Vagina (tissue), 2 donors: ENCODE measurements at regions not wholly inside any gene's neighbourhood (a gene's known extent, or its start where the extent isn't known, plus 50 kb on each side); places are given as distances from the start of the nearest gene placed in this dataset.

Experiments
- DNase-seq, 2 donors: peaks; one replicate each; pipeline ENCODE4 v3.0.0-alpha.2; 2017; ENCODE audit errors: extremely low spot score in 2 of 2
- H3K27ac ChIP-seq: fragments of 200-600 bp; sonication (generic); one replicate; pipeline ENCODE4 v1.5.1; 2019
- H3K27me3 ChIP-seq: fragments of 200-600 bp; sonication (generic); one replicate; pipeline ENCODE4 v1.5.1; 2019
- H3K36me3 ChIP-seq, 2 donors: fragments of 200-600 bp; sonication (generic); one replicate each; pipeline ENCODE4 v1.5.1; 2017 to 2019
- H3K4me1 ChIP-seq: fragments of 200-600 bp; sonication (generic); one replicate; pipeline ENCODE4 v1.5.1; 2019
- H3K4me3 ChIP-seq, 2 donors: fragments of 200-600 bp; sonication (generic); 1 replicate in 1 of 2; 2 replicates in 1 of 2; pipeline ENCODE4 v1.5.1; 2016 to 2019
- H3K9me3 ChIP-seq: fragments of 200-600 bp; sonication (generic); one replicate; pipeline ENCODE4 v1.5.1; 2019
- POLR2A ChIP-seq, 2 donors: fragments of 450-650 bp; IDR thresholded peaks; one replicate each; pipeline ENCODE4 v1.6.1; 2017; ENCODE audit warnings: antibody characterized with exemption in 2 of 2, mild to moderate bottlenecking in 2 of 2, moderate library complexity in 2 of 2
- POLR2AphosphoS5 ChIP-seq, 2 donors: sonication (generic); formaldehyde crosslinking; IDR thresholded peaks; one replicate each; pipeline ENCODE4 v1.9.0; 2017; ENCODE audit warnings: antibody characterized with exemption in 2 of 2, mild to moderate bottlenecking in 2 of 2, low read depth in 1 of 2; ENCODE audit not compliant: insufficient read depth in 1 of 2
- intact Hi-C: fragments of 100-400 bp; cut with DNase I; formaldehyde crosslinking; loops from one replicate; pipeline ENCODE4 v1.15.1; 2023
- TF ChIP-seq, protein P1 (sequence below), 3 experiments: fragments of 450-650 bp in 2 of 3; fragments of 200-600 bp in 1 of 3; sonication (generic) in 1 of 3; IDR thresholded peaks; one replicate each; pipeline ENCODE4 v1.5.1; 2017 to 2019; ENCODE audit warnings: antibody characterized with exemption in 3 of 3, mild to moderate bottlenecking in 2 of 3, moderate library complexity in 2 of 3

DNA sequence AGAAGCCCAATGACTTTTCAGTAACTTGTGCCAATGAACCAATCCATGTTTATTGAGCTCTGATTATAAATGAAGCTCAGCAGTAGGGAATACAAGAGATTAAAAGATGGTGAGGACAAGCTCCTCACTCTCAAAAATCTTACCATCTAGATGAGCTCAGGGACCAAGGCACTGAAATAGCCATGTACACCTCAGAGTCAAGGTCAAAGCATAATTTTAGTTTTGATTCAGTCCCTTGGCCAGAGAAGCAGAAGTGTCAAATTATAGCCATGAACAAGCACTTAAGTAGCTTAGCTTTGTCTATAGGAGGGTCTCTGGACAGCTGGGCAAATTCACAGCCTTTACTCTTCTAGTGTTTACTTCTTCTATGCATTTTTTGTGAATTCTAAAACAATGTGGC is 131.0 kb upstream of the DTNBP1 start:
- Histone ChIP-seq H3K27ac (no peak overlapping the region), H3K36me3 (no peaks in the 10 kb centered on the region), H3K27me3 (no peaks in the 10 kb centered on the region), H3K4me1 (no peaks in the 10 kb centered on the region), H3K9me3 (no peaks in the 10 kb centered on the region), H3K4me3 (no peak overlapping the region)
- no peak for DNase-seq
- TF ChIP-seq POLR2AphosphoS5 (IDR thresholded peaks at IDR 0.05; ENCODE audit: insufficient read depth in 1 of 2, low read depth in 1 of 2): no peak
- TF ChIP-seq, protein P1, sequence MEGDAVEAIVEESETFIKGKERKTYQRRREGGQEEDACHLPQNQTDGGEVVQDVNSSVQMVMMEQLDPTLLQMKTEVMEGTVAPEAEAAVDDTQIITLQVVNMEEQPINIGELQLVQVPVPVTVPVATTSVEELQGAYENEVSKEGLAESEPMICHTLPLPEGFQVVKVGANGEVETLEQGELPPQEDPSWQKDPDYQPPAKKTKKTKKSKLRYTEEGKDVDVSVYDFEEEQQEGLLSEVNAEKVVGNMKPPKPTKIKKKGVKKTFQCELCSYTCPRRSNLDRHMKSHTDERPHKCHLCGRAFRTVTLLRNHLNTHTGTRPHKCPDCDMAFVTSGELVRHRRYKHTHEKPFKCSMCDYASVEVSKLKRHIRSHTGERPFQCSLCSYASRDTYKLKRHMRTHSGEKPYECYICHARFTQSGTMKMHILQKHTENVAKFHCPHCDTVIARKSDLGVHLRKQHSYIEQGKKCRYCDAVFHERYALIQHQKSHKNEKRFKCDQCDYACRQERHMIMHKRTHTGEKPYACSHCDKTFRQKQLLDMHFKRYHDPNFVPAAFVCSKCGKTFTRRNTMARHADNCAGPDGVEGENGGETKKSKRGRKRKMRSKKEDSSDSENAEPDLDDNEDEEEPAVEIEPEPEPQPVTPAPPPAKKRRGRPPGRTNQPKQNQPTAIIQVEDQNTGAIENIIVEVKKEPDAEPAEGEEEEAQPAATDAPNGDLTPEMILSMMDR (IDR thresholded peaks at IDR 0.05): no peak
- TF ChIP-seq POLR2A (IDR thresholded peaks at IDR 0.05): no peak
- intact Hi-C loops: no loop called here

DNA sequence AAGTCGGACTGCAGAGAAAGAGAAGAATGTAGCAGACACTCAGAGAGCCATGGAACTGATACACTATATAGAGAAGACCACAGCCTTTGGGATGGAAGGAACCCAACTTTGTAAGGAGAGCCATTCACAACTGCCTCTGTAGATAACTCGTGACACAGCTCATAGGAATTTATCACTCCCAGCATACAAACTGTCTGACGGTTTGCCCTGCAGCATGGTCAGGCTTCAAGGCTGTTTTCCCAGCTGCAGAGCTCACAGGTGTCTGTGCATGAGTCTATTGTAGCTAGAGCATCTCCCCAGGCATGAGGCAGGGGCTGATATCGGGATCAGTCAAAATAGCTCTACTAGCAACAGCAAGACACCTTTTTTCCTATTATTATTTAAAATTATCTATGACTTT is 130.5 kb upstream of the DTNBP1 start:
- H3K9me3 ChIP-seq: no peaks in the 10 kb centered on the region
- H3K4me1 ChIP-seq: no peaks in the 10 kb centered on the region
- no peak overlapping the region for H3K4me3 ChIP-seq
- no peak overlapping the region for H3K27ac ChIP-seq
- H3K27me3 ChIP-seq: no peaks in the 10 kb centered on the region
- no peaks in the 10 kb centered on the region for H3K36me3 ChIP-seq
- DNase-seq: no peak
- no peak for TF ChIP-seq POLR2AphosphoS5 (IDR thresholded peaks at IDR 0.05; ENCODE audit: insufficient read depth in 1 of 2, low read depth in 1 of 2)
- TF ChIP-seq POLR2A (IDR thresholded peaks at IDR 0.05): no peak
- TF ChIP-seq, protein P1 (IDR thresholded peaks at IDR 0.05): no peak
- intact Hi-C loops: no loop called here

DNA sequence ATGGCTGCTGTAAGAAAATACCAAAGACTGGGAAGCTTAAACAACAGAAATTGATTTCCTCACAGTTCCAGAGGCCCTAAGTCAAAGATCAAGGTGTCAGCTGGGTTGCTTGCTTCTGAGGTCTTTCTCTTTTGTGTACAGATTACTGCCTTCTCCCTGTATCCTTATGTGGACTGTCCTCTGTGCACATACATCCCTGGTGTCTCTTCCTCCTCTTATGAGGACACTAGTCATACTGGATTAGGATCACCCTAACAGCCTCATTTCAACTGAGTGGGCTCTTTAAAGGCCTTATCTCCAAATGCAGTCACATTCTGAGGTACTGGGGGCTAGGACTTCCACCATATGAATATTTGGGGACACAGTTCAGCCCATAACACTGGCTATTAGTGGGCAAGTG is 130.0 kb upstream of the DTNBP1 start:
- intact Hi-C loops: no loop called here
- TF ChIP-seq, protein P1 (IDR thresholded peaks at IDR 0.05): no peak
- TF ChIP-seq POLR2A (IDR thresholded peaks at IDR 0.05): no peak
- no peak for TF ChIP-seq POLR2AphosphoS5 (IDR thresholded peaks at IDR 0.05; ENCODE audit: insufficient read depth in 1 of 2, low read depth in 1 of 2)

DNA sequence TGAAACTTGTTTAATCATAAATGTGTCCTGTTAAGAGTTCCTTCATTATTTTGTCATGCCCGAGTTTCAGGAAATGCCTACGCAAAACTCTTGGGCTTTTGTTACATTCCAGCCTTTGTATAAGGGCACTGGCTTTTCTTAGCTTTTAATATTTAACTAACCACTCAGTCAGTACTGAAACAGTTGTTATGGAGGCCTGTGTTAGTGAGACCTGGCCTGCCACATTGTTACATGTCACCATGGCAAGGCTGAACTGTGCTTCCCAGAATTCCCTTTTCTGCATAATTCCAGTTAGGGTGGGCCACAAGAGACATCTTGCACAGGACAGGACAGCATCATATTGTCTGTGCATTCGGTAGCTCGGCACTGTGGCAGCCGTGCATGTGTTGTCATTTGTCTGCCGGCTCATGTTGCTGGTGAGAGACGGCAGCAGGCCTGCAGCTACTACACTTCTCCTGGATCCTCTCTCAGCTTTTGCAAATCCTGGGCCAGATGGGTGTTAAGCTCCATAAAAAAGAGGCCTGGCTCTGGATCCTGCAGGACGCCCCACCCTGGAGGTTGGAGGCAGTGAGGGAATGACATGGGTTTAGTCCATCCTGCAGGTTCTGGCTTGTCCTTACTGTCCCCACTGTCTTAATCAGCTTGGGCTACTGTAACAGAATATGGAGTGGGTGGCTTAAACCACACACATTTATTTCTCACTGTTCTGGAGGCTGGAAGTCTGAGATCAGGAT is 128.8 kb upstream of the DTNBP1 start:
- Histone ChIP-seq H3K4me3 (no peak overlapping the region), H3K27me3 (no peaks in the 10 kb centered on the region), H3K36me3 (no peaks in the 10 kb centered on the region), H3K27ac (no peak overlapping the region), H3K4me1 (no peaks in the 10 kb centered on the region), H3K9me3 (no peaks in the 10 kb centered on the region)
- intact Hi-C loops: no loop called here
- DNase-seq: no peak
- TF ChIP-seq, protein P1 (IDR thresholded peaks at IDR 0.05): no peak
- TF ChIP-seq POLR2AphosphoS5 (IDR thresholded peaks at IDR 0.05; ENCODE audit: insufficient read depth in 1 of 2, low read depth in 1 of 2): no peak
- no peak for TF ChIP-seq POLR2A (IDR thresholded peaks at IDR 0.05)

More for the DNA sequence above, 130.0 kb upstream of the DTNBP1 start:
- H3K4me3 ChIP-seq: no peak overlapping the region
- no peak overlapping the region for H3K27ac ChIP-seq
- H3K36me3 ChIP-seq: no peaks in the 10 kb centered on the region
- DNase-seq: no peak
- no peaks in the 10 kb centered on the region for H3K9me3 ChIP-seq
- H3K27me3 ChIP-seq: no peaks in the 10 kb centered on the region
- no peaks in the 10 kb centered on the region for H3K4me1 ChIP-seq

- no peak overlapping the region for H3K27ac ChIP-seq
- DNase-seq: no peak
- intact Hi-C loops: no loop called here
Observed at GRCh38 chr6:15790116-15790515, 127.3 kb upstream of the DTNBP1 start.

More at GRCh38 chr6:15790116-15790515, 127.3 kb upstream of the DTNBP1 start:
- Histone ChIP-seq H3K4me1 (no peaks in the 10 kb centered on the region), H3K27me3 (no peaks in the 10 kb centered on the region), H3K36me3 (no peaks in the 10 kb centered on the region), H3K9me3 (no peaks in the 10 kb centered on the region), H3K4me3 (no peak overlapping the region)
- TF ChIP-seq, protein P1 (IDR thresholded peaks at IDR 0.05): no peak
- TF ChIP-seq POLR2AphosphoS5 (IDR thresholded peaks at IDR 0.05; ENCODE audit: insufficient read depth in 1 of 2, low read depth in 1 of 2) (no peak), POLR2A (IDR thresholded peaks at IDR 0.05) (no peak)
